Hematopoietic multipotent progenitor cell treated with erythropoietin and hydrocortisone succinate and interleukin-3 and kit ligand, for 4 days (in vitro differentiated cells): ENCODE measurements at regions not wholly inside any gene's neighbourhood (a gene's known extent, or its start where the extent isn't known, plus 50 kb on each side); places are given as distances from the start of the nearest gene placed in this dataset.
"Not testable (repeated sequence)": the region's sequence is repeated elsewhere in the genome, so short reads cannot be mapped to it uniquely, and the experiment has no call there.

Experiments used
- DNase-seq: peaks from one replicate; pipeline ENCODE4 v3.0.0-alpha.2; 2015

DNA sequence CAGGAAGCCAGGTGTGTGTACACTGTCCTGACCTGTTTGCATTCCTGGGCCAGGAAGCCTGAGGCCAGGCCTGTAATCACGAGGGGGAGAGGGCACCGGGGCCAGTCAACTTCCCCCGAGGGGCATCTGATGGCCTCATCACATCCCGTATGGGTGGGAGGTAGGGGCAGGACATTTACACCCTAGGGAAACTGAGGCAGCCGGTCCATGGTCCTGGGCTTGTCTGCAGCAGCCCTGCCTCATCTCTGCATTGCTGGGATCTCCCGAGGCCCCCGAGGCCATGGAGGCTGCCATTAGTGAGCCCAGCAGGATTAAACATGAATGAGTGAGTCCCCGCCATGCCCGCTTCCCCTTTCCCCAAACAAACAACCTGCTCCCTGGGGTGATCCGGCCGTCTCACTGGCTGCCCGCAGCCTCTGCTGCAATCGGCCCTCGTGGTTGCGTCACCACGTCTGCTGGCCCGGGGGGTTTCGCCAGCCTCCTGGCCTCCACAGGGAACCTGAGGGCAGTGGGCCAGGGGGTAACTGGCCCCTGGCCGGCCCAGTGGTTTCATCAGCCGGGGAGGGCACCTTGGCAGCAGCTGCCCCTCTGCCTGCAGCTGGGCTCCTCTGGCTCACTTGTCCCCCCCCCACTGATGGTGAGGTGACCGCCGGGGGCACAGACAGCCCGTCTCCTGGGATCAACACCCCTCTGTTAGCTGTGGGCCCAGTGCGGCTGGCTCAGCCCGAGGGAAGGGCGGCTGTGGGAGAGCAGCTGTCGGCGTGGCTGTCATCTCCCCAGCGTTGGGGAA lies 88.3 kb upstream of the GSE1 start:
- DNase-seq, result peak; percentile 82

GRCh38 chr16:85525420-85526184 lies 87.5 kb upstream of the GSE1 start:
- peak; percentile 35 for DNase-seq

- no peak for DNase-seq
Observed at GRCh38 chr16:85526185-85526974, 86.7 kb upstream of the GSE1 start.

DNA sequence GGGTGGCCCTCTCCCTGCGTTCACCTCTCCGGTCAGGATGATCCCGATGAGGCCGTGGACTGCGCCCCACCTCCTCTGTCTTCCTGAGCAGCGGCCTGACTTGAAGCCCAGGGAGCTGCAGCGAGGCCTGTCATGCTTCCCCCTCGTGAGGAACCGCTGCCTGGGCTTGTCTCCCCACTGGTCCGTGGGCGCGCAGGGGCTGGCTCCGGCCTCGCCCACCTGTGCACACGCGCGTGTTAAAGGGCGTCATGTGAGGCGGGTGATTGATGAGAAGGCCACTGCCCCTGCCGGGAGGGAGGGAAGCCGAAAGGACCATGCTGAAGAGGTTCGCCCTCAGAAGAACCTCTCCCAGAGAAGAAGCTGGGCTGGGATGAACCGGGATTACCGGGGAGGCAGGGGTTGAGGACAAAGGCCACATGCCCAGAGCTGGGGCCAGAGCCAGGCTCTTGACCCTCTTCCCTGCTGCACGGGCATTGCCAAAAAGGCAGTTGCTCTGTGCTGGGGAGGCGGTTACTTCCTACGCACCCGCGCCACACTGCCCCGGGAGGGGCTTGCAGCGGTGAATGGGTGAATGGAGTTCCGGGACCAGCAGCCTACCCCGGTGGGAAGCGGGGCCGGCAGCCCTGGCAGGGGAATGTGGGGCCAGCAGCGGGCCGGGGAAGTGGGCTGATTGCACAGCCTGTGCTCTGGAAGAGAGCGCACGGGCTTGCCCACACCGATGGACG lies 85.9 kb upstream of the GSE1 start:
- DNase-seq, result no peak

DNA sequence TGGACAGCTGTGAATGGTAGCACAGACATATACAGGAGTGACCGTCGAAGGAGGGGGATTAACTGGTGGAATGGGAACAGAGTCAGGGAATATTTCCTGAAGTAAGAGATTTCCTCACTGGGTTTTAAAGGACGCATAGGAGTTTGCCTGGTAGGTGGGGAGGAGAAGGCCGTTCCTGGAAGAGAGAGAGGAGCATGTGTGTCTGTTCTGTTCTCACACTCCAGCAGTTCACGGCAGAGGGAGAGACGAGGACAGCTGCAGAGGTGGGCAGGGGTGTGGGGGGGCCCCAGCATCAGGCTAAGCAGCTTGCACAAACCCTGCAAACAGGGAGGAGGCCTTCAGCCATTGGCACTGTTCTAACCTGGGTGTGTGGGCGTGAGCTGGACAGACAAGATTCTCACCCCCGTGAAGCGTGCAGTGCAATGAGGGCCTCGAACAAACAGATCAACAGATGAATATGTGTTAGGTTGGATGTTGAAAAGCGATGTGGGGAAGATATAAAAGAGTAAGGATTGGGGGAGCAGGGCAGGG lies 85.3 kb upstream of the GSE1 start:
- DNase-seq, result no peak

DNA sequence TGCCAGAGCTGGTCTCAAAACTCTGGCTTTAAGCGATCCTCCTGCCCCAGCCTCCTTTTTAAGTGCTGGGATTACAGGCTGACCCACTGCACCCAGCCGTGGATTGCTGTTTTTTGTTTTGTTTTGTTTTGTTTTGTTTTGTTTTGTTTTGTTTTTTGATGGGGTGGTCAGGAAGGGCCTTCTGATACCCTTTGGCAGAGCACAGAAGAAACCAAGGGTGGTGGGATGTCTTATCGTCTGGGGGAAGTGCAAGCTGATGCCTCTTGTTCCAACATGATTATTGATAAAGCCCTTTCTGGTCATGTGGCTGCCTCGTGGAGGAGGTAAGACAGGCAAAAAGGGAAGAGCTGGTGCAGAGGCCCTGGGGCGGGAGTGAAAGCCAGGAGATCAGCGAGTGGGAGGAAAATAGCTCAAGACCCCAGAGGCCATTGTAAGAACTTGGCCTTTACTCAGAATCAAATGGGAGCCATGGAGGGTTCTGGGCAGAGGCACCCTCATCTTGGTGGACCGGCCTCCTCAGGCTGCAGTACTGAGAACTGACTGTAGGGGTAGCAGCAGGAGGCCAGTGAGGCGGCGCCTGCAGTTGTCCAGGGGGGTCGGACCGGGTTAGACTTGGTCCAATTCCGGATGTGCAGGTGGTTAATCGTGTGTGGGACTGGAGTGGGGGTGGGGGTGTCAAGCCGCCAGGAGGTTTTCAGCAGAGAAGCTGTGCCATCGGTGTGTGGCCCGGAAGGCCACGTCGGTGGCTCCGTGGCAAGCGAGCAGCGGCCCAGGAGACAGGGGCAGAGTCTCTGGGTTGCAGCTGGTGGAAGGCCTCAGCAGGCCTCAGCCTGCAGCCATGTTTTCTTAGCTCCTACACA lies 84.4 kb upstream of the GSE1 start:
- DNase-seq, result peak; percentile 57

DNA sequence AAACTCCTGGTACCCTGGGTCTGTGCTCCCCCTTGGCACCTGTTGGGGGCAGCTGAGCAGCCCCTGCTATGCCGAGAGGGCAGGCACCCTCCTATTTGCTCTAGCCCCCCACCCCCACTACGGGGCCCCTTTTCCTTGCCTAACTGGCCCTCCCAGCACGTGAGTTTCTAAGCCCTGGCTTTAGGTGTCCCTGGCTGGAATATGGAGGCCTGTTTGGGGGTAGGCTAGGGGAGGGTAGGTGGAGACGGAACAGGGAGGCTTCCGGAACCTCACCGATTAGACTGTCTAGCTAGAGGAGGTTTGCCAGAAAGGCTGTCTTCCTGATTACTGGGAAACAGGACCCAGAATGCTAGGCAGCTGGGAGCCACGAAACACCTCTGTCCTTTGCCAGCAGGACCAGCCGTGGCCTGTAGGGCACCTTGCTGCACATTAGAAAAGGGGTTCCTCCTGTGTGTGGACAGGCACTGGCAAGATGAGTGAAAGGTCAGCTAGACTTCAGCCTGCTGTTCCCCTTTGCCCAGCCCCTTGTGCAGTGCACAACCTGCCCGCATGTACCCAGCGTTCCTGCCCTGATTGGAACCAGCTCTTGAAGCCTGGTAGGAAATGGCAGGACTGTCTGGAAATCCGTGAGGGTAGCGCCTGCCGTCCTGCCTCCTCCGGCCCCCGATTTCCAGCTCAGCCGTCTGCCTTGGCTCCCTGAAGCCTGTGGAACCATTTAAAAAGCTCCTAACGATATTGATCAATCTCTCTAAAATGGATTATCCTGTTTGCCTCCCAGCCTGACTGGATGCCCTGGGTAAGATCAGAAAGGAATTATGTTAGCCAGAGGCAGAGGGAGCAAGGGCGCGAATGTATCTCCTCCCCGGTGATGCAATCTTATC lies 83.4 kb upstream of the GSE1 start:
- DNase-seq, result no peak

DNA sequence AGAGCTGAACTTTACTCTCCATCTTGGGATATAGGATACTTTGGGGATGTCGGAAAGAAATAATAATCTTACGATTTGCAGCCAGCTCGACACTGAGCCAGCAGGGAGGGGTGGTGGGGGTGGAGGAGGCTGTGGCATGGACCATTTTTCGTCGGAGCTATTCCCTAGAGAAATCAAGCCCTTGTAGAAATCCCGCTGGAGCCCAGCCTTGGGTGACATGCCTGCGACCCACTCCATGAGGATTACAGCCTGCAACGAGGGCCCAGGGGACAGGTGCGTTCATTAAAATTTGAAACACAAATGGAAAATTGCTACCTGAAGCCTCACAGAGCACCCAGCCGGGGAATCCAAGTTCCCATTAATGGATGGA lies 82.8 kb upstream of the GSE1 start:
- DNase-seq, result no peak

GRCh38 chr16:85531516-85531915 lies 81.6 kb upstream of the GSE1 start:
- DNase-seq, result no peak

- no peak for DNase-seq
Observed at GRCh38 chr16:85532147-85532546, 81.0 kb upstream of the GSE1 start.

DNA sequence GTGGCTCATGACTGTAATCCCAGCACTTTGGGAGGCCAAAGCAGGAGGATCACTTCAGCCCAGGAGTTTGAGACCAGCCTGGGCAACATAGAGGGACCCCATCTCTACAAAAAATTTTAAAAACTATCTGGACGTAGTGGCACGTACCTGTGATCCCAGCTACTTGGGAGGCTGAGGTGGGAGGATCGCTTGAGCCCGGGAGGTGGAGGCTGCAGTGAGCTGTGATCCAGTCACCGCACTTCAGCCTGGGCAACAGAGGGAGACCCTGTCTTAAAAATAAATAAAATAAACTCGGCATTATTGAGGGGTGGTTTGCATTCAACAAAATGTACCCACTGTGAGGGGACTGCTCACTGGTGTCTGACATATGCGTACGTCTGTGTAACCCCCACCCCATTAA lies 79.5 kb upstream of the GSE1 start:
- DNase-seq, result not testable (repeated sequence)

- DNase-seq, result no peak
Observed at GRCh38 chr16:85534536-85535351, 78.4 kb upstream of the GSE1 start.

GRCh38 chr16:85535352-85536072 lies 77.6 kb upstream of the GSE1 start:
- peak; percentile 99 for DNase-seq

DNA sequence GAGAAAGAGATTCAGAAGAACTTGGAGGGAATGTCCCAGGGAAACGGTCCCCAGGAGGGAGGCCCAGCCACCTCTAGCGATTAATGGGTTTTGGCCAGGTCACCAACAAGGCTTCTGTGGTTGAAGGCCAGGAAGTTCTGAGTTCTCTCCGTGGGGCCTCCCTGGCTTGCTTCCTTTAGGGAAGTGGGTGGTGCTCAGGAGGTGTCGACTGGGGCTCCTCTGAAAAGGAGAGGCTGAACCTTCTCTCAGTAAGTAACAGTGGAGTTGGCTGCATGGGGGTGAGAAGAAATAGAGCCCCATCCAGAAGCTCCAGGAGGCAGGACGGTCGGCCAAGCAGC lies 77.1 kb upstream of the GSE1 start:
- peak; percentile 85 for DNase-seq

- peak; percentile 77 for DNase-seq
Observed at GRCh38 chr16:85536411-85537330, 76.5 kb upstream of the GSE1 start.

DNA sequence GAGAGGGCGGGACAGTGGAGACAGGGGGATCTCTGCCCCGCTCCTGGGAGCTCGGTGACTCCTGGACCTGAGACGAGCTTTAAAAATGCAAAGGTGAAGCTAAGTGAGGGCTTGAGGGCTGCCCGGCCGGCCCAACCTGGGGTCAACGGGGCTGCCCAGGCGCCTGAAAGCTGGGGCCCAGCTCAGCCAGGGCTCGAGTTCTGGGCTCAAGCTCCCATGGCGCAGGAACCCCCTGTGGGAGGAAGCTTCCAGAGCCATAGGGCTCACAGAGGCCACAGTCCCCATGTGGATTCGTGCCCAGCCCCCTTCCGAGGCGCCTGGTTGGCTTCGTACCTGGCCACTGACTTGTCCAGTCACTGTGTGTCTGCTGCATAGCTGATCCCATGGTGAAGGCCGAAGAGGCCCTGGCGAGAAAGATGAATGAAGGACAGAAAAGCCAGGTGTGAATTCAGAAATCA lies 75.8 kb upstream of the GSE1 start:
- DNase-seq, result no peak

GRCh38 chr16:85537795-85538401 lies 75.2 kb upstream of the GSE1 start:
- no peak for DNase-seq
